C1 segment of cervical spinal cord (tissue), 14 donors: ENCODE measurements at regions not wholly inside any gene's neighbourhood (a gene's known extent, or its start where the extent isn't known, plus 50 kb on each side); places are given as distances from the start of the nearest gene placed in this dataset.

Experiments used
- DNase-seq, 14 donors: peaks; one replicate each; lab custom pipeline; 2025; lab: John Stamatoyannopoulos, UW

DNA sequence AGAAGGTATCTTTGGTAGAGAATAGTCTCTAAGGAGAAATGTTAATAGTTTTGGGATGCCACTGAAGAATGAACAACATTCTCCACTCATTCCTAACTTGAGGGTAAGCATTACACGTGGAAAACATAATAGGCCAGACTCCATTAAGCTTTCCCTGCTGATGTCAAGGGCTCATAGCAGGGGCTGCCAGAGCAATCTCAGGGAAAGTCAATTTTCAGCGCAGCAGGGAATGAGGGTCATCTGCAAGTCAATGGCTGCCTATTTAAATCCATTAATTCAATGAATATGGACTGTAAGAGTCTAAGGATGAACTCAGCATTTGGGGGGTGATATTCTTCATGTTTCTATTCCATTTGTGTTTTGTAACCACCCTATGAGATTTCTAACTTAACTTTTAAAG is 144.2 kb upstream of the ARL4C start:
- no peak for DNase-seq

DNA sequence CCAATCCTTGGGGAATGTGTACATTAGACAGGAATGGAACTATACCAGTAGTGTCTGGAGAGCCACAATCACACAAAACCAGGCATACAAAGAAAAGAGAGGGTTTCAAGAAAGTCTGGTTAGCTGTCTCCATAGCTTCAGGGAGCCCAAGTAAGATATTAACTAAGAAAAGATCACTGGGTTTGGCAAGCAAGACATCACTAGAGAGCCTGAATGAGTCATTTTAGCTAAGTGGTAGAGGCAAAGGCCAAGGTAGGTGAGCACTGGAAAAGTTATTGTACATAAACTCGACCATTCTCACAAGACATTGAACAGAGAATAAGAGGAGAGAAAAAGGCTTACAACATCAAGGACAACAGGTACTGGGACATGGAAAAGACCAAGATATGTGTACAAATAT is 143.8 kb upstream of the ARL4C start:
- DNase-seq: no peak

DNA sequence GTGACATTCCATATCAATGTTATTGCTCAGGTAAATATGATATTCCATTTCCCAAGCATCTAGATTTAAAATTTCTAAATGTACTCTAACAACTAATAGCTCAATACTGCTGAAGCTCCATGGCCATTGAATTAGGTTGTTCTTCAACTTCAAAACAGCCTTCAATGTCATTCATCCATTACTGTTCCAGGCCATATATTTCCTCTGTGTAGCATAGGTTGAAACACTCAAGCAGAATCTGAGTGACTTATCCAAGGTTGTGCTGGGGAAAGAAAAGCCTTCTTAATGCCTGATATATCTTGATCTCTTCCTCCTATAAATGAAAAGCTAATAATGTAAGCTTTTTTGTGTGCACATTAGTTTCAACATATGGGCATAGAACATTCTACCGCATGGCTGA is 142.1 kb upstream of the ARL4C start:
- no peak for DNase-seq

DNA sequence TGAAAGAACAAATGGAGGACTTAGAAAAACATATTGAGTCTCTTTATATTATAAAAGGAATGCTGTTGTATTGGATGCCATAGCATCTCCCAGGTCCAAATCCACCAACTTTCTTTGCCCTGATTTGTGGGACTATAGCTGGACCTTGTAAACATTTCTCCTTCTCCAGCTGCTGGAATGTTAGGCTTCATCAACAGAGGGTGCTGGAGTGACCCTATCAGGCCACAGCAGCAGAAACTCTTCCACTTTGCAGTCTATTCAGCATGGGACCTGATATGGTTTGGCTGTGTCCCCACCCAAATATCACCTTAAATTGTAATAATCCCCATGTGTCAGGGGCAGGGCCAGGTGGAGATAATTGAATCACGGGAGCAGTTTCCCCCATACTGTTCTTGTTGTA is 138.4 kb upstream of the ARL4C start:
- DNase-seq: no peak

DNA sequence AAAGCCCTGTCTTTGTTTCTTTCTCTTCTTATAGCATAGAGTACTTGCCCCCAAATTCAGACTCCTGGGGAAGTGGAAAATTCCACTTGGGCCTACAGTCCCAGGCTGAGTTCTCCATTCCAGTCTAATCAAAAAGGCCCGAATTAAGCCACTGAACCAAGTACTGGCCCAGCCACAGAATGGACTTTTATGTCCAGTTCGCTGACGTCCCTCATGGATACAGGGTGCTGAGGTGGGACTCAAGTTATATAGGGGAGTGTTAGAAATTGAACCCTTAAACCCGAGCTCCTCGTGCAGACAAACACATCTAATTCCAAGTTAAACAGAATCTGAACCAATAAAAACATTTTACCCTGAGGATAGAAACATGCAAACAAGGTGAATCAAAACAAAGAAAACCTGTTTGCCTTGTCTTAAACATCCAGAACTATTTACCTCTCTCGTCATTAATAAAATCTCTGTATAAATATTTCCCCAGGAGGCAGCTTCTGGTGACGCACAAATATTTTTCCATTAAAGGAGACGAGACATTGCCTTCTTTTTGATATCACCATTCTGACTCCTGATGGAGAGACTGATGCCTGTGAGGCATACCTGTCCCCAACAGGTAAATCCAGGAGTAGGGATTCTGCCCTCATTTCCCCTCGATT is 136.8 kb upstream of the ARL4C start:
- DNase-seq: no peak

DNA sequence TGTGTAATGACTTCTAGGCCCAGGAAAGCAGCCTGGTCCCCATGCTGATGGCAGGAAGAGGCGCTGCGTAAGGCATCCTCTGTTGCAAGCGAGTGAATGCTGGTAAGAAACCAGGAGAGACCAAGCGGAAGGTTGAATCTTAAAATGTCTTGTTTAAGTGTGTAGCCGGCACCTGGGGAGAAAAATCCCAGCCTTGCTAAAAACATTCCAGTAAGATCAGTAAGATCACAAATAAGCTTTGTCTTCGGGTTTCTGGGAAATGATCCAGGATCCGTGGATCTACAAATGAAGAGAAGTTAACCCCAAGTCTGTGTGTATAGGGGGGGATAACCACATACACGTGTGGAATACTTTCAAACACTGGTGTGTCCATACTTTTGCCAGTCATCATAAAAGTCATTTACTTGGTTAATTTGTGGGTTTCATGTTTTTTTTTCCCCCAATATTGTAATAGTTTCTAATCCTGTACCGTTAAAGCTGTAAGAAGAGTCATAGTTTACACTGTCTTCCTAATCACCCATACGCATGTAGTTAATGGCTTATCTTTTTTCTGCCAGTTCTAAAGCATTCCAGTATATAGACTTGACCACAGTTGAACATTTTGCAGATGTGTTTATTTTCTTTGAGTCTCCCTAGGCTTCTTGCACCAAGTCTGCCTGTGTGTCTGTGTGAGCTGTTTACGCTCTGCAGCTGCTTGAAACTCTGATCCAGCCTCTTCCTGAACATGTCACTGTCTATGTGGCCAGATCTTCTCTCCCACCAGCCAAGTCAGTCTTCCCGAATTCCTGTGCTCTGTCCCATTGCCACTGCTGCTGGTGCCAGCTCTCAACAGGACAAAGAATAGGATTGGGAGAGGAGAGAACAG is 135.9 kb upstream of the ARL4C start:
- no peak for DNase-seq

DNA sequence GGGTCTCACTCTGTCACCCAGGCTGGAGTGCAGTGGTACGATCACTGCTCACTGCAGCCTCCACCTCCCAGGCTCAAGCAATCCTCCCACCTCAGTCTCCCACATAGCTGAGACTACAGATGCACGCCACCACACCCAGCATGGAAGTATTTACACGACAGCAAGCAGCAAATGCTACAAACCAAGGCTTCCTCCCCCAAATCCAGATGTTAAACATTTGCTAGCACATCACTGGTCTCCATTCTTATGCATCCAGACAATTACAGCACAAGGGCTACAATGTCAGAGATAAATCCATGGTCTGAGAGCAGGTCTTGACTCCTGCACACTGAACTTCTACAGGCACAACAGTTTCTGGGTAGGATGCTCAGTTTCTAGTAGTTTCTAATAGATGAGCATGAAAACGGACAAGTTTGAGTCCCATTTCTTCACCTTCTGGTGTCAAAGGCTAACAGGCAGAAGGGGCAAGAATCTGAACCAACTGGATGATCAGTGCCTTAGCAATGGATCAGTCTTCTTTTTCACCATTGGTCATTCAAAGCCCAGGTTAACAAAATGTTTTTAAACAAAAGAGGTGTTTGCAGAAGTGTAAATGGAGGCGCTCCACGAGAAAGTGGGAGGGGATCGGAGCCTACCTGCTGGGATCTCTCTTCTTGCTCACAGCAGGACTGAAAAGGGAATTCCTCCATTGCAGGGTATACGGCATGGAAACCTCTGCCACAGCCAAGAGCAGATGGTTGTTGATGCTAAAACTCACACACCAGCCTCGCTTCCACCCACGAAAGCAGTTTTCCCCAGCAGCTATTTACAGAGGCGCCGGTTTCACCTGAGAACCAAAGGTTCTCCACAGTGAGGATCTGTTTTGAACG is 135.0 kb upstream of the ARL4C start:
- DNase-seq: no peak

DNA sequence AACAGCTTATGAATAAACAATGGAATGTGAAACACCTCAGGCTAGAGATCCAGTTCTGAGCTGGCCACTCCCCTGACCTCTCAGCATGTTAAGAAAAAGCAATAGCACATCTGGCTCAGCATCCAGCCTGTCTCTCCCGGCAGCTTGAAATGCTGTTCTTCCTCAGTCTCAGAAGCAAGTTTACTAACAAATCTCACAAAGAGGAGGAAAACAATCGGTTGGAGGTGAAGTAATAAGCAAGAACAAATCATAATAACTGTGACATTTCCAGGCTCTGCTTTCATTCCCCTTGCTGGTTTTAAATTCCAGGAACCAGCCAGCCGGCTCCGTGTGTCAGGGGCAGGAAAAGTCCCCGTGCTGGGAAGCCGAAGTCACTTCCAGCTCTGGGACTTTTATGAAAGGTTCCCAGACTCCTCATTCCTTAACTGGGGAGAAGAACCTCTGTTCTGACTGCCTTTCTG is 133.9 kb upstream of the ARL4C start:
- no peak for DNase-seq

DNA sequence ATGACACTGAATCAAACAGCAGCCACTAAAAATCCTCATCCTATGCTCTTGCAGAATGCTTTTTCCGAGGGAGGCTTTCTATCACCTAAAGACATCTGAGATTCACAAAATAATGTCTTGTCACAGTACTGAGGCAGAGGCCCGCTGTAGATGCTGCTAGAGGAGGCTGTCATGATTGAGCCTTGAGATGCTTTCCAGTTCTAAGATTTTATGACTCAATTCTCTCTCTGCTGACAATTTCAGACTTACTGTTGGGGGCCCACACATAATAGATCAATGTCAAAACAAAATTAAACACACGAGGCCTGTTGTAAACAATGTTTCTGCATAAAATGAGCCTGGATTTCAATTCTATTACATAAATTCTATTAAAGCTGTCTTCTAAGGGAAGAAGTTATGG is 132.7 kb upstream of the ARL4C start:
- DNase-seq: no peak

DNA sequence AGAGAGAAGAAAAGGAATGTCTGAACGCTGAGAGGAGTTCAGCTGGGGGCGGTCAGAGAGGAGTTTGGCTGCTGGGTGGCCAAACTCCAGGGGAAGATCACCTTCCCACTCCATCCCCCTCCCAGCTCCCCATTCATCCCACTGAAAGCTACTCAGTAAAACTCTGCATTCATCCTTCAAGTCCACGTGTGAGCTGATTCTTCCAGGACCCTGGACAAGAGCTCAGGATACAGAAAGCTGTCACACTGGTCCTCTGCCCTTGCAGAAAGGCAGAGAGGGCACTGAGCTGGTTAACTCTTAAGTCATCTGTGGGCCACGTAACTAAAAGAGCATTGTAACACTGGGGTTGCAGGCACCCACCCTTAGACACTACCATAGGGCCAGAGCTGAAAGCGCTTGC is 132.1 kb upstream of the ARL4C start:
- DNase-seq: no peak

DNA sequence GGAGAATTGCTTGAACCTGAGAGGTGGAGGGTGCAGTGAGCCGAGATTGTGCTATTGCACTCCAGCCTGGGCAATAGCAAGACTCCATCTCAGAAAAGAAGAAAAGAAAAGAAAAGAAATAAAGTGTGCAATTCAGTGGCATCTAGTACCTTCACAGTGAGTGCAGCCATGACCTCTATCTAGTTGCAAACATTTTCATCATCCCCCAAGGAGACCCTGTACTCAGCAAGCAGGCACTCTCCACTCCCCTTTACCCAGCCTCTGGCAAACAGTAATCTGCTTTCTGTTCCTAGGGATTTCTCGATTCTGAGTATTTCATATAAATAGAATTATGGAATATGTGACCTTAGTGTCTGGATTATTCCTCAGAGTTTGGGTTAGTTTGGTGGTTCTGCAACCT is 130.4 kb upstream of the ARL4C start:
- no peak for DNase-seq

DNA sequence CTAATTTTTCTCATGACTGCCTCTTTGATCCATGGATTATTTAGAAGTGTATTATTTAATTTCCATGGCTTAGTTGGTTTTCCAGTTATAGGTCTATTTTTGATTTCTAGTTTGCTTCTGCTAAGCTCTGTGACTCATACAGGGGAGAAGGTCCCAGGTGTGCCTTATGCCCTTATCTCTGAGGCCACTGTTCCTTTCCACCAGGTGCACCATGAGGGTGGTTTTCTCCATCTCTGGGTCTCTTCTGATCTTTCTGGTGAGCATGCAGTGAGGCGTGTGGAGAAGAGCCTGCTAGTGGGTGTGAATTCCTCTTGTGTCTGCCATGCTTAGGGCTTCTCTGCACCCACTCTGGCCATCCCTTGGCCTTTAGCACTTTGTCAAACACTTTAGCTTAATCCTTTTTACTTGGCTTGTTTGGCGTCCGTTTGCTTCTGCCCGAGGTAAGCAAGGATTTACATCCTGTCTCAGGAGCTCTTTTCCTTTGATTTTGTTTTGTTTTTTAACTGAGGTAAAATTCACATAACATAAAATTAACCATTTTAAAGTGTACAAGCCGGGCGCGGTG is 129.8 kb upstream of the ARL4C start:
- DNase-seq: no peak

DNA sequence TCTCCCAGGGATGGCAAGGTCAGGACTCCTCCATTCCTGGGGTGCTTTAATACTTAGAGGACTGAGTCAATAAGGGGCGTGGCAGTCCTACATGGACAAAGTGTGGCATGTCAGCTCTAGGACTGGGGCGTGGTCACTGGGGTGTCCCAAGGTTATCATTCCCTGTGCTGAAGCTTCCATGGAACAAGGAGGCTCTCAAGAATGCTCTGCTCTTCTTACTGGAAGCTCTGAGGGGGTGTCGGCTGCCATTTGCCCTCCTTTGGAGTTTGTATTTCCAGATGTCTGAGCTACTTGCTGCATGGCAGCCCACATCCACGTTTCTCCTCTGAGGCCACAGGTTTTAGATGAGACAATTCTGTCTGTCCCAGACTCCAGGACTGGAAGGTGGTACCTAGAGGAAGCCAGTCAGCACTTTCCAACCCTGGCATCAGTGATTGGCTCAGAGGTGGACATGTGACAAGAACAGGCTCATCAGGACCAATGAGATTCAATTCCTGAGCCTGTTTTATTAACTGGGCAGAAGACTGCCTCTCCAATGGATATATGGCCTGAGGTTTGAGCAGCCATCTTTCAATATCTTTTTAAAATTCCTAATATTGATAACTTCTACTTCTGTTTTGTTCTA is 128.9 kb upstream of the ARL4C start:
- DNase-seq: no peak

DNA sequence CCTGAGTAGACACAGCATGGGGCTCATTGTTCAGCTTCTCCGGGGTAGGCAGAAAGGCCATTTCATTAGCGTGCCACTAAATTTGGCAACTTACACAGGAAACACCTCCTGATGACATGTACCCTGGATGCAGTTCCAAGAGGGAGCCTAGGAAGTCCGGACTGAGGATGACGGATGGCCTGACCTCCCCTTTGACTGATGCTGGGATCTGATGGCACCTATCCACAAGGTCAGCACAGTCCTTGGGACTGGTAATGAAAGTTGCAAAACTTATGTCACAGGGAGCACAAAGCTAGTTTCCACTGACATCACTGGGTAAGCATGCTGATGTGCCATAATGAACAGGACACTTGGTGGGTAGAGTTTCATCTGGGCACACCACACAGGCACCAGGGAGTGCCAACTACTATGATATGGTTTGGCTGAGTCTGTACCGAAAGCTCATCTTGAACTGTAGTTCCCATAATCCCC is 126.7 kb upstream of the ARL4C start:
- no peak for DNase-seq

DNA sequence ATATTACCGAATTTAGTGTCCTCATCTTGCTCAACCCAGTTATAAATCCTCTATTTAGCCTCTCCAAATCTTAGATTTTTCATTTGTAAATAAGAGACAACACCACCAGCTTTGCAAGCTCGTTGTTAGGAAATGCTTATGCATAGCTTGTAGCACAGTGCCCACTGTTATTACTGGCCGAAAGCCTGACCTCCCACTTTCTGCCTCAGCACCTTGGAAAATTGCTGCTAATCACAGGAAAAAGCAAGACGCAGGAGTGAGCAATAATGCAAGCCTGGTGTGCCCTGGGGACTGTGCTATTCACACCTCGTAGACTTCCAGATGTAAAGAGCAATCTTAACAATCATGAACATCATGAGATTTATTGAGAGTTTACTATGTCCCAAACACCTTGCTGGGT is 124.2 kb upstream of the ARL4C start:
- DNase-seq: no peak

DNA sequence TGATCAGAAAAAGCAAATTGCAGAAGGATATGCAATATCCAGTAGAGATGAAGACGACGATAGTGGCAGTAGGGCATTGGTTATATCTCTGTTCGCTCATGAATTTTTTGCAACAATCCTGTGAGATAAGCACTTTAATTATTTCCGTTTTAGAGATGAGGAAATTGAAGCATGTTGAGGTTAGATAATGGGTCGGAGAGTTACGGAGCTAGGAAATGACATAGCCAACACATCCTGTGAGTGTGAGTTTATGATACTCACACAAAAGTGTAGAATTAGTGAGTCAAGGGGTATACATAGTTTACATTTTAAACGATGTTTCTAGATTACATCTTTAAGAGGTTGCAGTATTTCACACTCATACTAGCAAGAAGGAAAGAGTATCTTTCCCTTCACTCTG is 123.1 kb upstream of the ARL4C start:
- DNase-seq: no peak

DNA sequence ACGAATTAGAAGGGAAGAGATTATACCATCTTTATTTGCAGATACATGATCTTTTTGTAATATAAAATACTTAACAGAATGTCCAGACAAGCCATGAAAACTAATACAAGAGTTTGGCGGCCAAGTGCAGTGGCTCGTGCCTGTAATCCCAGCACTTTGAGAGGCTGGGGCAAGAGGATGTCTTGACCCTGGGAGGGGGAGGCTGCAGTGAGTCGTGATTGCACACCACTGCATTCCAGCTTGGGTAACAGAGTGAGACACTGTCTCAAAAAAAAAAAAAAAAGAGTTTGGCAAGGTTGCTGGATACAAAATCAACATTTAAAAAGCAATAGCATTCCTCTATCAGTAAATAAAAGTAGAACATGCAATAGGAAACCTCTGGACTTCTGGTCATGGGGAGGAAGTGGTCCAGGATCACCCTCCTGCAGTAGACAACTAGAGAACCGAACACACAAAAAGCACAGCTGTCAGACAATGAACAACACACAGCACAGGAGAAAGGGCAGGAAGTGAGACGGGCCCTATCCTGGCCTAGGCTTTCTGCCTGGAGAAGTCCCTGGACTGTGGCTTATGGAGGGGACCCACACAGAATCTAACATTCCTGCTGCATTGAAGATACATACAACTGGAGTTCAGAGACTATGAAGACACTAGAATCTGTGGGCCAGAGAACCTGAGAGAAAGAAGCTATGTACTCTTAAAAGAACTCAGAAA is 118.9 kb upstream of the ARL4C start:
- DNase-seq: no peak

DNA sequence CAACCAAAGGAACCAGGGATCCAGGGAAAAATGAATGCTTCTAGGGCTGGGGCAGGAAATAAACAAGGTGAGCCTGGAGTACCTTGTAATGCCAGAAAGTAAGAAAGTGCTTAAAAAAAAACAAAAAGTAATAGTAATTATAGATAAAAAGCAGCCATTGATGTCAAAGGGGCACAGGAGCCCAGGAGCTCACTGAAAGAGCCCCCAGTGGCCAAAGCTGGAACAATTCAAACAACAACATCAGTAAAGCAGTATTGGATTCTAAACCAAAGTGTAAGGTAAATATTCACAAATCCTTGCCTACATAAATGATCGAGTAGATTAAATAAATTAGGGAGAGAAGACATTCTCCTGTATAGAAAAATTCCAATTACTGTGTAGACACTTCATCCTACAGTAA is 114.3 kb upstream of the ARL4C start:
- DNase-seq: no peak

DNA sequence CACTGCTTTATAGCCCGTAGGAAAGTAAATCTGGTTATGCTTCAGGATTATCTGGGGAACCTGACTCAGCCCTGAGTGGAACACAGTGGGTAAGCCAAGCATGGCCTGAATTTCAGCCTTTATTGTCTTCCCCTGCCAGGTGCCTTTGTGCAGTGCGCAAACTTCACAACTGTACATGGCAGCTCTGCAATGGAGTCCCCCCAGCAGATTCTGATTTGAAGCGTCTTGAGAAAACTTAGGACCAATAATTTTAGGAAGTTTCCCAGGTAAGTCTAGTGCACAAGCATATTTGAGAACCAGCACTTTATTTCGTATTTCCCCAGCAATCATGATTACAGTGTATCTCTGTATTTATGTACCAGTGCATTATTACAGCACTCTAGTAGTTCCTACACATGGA is 112.1 kb upstream of the ARL4C start:
- DNase-seq: no peak

DNA sequence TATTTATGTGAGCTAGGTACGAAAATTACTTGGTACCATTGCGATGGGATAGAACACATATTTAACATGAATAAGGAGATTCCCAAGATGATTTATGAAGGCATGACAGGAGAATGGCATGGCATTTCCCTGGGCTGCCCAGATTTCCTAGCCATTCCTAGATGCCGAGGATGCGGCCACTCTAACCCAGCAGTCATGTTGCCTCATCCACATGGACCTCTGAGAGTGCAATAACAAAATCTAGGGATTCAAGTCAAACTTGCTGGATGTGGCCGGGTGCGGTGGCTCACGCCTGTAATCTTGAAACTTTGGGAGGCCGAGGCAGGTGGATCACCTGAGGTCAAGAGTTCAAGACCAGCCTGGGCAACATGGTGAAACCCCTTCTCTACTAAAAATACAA is 110.8 kb upstream of the ARL4C start:
- DNase-seq: no peak

DNA sequence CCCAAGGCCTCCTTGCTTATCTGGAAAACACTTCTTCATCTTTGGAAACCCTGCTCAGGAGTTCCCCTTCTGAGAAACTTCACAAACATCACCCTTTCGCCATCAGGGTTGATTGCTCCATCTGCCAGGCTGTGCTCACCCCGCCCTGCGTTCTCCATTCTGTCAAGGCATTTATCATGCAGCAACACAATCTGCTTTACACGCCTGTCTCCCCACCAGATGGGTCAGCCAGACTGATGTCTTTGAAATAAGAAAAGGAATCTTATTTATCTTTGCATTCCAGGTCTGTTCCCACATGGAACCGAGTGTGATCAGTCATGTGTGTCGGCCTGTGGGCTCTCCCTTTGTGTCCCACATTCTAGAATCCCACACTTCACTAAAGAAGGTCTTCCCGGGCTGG is 110.0 kb upstream of the ARL4C start:
- DNase-seq: no peak
